ENCODE measurements at regions not wholly inside any gene's neighbourhood (a gene's known extent, or its start where the extent isn't known, plus 50 kb on each side); places are given as distances from the start of the nearest gene placed in this dataset.
"Not testable (repeated sequence)": the region's sequence is repeated elsewhere in the genome, so short reads cannot be mapped to it uniquely, and the experiment has no call there.

- not testable (repeated sequence) for TF ChIP-seq POLR2A (IDR thresholded peaks at IDR 0.05); POLR2AphosphoS5 (IDR thresholded peaks at IDR 0.05; ENCODE audit: insufficient read depth in 1 of 2, low read depth in 1 of 2); CTCF (IDR thresholded peaks at IDR 0.05)
These were observed 135.5 kb downstream of the TNFRSF13B start for GRCh38 chr17:16836315-16836915.
